Psoas muscle (tissue), 7 donors: ENCODE measurements at regions not wholly inside any gene's neighbourhood (a gene's known extent, or its start where the extent isn't known, plus 50 kb on each side); places are given as distances from the start of the nearest gene placed in this dataset.

Experiments used
- ATAC-seq, 4 donors: fragments of 200-7000 bp; cut with Tn5 transposase; one replicate each; pipeline ENCODE4 v1.9.1; 2020; ENCODE audit warnings: moderate library complexity in 3 of 4, mild to moderate bottlenecking in 2 of 4
- DNase-seq, 2 donors: peaks; one replicate each; pipeline ENCODE4 v3.0.0-alpha.2; 2020
- H3K27ac ChIP-seq: fragments of 200-600 bp; one replicate; pipeline ENCODE4 v1.8.0; 2022
- H3K27me3 ChIP-seq, 3 donors: fragments of 200-600 bp in 1 of 3; one replicate each; pipeline versions ENCODE4 v1.6.1 to v1.8.0; 2013 to 2022; ENCODE audit warnings: low read length in 2 of 3, mild to moderate bottlenecking in 2 of 3, moderate library complexity in 1 of 3; ENCODE audit not compliant: insufficient read depth in 3 of 3
- H3K36me3 ChIP-seq, 2 donors: fragments of 200-600 bp in 1 of 2; one replicate each; pipeline versions ENCODE4 v1.6.1 to v1.8.0; 2013 to 2022; ENCODE audit warnings: low read depth in 1 of 2, mild to moderate bottlenecking in 1 of 2, moderate library complexity in 1 of 2; ENCODE audit not compliant: insufficient read depth in 1 of 2
- H3K4me1 ChIP-seq: fragments of 200-600 bp; one replicate; pipeline ENCODE4 v1.8.0; 2022
- H3K4me3 ChIP-seq: fragments of 200-600 bp; one replicate; pipeline ENCODE4 v1.8.0; 2022; ENCODE audit warnings: mild to moderate bottlenecking
- H3K9me3 ChIP-seq: fragments of 200-600 bp; one replicate; pipeline ENCODE4 v1.8.0; 2022
- WGBS, 3 donors: extraction: QIAGEN DNeasy Blood & Tissue Kit; methylation state at CpG; one replicate each; pipeline versions ENCODE4 v1.1.6 to v1.1.7; 2013; 5-methylcytosine and 5-hydroxymethylcytosine counted together
- intact Hi-C, 2 donors: fragments of 100-400 bp; cut with DNase I; formaldehyde crosslinking; loops; one replicate each; pipeline versions ENCODE4 v1.11.0 to v1.14.2; 2022
- TF ChIP-seq, protein P1 (sequence below): fragments of 200-600 bp; IDR thresholded peaks from one replicate; pipeline ENCODE4 v1.8.0; 2022; ENCODE audit warnings: antibody characterized with exemption
- donor health status: healthy with polysubstance abuse.
- donor health status: DM: no; HTN: no; CAD: no; lungs with moderate emphysema.
- donor health status: Bipolar disorder and iron deficiency.
- donor health status: healthy.
- donor health status: DM: yes; HTN: yes; CAD: no.
- donor health status: DM: no; HTN: no; CAD: no.
- donor health status: DM: yes; HTN: yes; CAD: no.

GRCh38 chr7:41847606-41848005, 144.7 kb upstream of the INHBA start:
- H3K4me3 ChIP-seq, result no peak overlapping the region
- intact Hi-C loops, result no loop called here
- H3K36me3 ChIP-seq, result no peaks in the 10 kb centered on the region
- DNase-seq (no peak), ATAC-seq (no peak)
- no peaks in the 10 kb centered on the region for H3K9me3 ChIP-seq
- TF ChIP-seq, protein P1, sequence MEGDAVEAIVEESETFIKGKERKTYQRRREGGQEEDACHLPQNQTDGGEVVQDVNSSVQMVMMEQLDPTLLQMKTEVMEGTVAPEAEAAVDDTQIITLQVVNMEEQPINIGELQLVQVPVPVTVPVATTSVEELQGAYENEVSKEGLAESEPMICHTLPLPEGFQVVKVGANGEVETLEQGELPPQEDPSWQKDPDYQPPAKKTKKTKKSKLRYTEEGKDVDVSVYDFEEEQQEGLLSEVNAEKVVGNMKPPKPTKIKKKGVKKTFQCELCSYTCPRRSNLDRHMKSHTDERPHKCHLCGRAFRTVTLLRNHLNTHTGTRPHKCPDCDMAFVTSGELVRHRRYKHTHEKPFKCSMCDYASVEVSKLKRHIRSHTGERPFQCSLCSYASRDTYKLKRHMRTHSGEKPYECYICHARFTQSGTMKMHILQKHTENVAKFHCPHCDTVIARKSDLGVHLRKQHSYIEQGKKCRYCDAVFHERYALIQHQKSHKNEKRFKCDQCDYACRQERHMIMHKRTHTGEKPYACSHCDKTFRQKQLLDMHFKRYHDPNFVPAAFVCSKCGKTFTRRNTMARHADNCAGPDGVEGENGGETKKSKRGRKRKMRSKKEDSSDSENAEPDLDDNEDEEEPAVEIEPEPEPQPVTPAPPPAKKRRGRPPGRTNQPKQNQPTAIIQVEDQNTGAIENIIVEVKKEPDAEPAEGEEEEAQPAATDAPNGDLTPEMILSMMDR, result no peak
- H3K4me1 ChIP-seq, result no peaks in the 10 kb centered on the region
- no peaks in the 10 kb centered on the region for H3K27me3 ChIP-seq
- 88 to 95% (median 90%) methylated on average over 4 of the region's 4 CpGs for WGBS, 3 donors
- no peak overlapping the region for H3K27ac ChIP-seq

GRCh38 chr7:41847151-41847550, 144.3 kb upstream of the INHBA start:
- intact Hi-C loops, result no loop called here
- Histone ChIP-seq H3K4me3 (no peak overlapping the region), H3K9me3 (no peaks in the 10 kb centered on the region), H3K36me3 (no peaks in the 10 kb centered on the region), H3K27me3 (no peaks in the 10 kb centered on the region), H3K4me1 (no peaks in the 10 kb centered on the region), H3K27ac (no peak overlapping the region)
- DNase-seq (no peak), ATAC-seq (no peak)
- TF ChIP-seq, protein P1, result no peak
- 58 to 73% (median 73%) methylated on average over 1 of the region's 1 CpG for WGBS, 3 donors

DNA sequence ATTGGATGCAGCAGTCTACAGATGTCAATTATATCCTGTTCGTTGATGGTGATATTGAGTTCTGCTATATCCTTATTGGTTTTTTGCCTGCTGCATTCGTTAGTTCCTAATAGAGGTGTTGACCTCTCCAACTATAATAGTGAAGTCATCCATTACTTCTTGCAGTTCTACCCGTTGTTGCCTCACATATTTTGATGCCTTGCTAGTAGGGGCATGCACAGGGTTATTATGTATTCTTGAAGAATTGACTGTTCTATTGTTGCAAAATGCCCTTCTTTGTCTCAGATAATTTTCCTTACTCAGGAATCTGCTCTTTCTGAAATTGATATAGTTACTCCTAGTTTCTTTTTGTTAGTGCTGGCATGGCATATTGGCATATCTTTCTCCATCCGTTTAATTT, 140.1 kb upstream of the INHBA start:
- ATAC-seq (no peak), DNase-seq (no peak)
- Histone ChIP-seq H3K36me3 (no peaks in the 10 kb centered on the region), H3K27ac (no peak overlapping the region), H3K4me1 (no peaks in the 10 kb centered on the region), H3K27me3 (no peaks in the 10 kb centered on the region), H3K9me3 (no peaks in the 10 kb centered on the region), H3K4me3 (no peak overlapping the region)
- intact Hi-C loops, result no loop called here
- TF ChIP-seq, protein P1, result no peak
- WGBS, 3 donors, result 81 to 90% (median 87%) methylated on average over 4 of the region's 4 CpGs

DNA sequence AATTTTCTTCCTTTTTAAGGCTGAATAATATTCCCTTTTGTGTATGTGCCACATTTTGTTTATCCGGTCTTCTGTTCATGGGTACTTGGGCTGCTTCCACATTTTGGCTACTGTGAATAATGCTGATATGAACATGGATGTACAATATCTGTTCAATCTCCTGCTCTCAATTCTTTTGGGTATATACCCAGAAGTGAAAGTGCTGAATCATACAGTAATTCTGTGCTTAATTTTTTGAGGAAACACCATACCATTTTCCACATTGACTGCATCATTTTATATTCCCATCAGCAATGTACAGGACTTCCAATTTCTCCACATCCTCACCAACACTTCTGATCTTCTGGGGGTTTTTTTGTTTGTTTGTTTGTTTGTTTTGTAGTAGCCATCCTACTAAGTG, 135.0 kb upstream of the INHBA start:
- no peak for ATAC-seq
- intact Hi-C loops, result no loop called here
- DNase-seq, result no peak
- no peak overlapping the region for H3K4me3 ChIP-seq
- WGBS, 3 donors, result 90 to 94% (median 93%) methylated on average over 1 of the region's 1 CpG
- no peak overlapping the region for H3K27ac ChIP-seq
- TF ChIP-seq, protein P1, result no peak
- H3K27me3 ChIP-seq, result no peaks in the 10 kb centered on the region
- H3K36me3 ChIP-seq, result no peaks in the 10 kb centered on the region
- no peaks in the 10 kb centered on the region for H3K4me1 ChIP-seq
- no peaks in the 10 kb centered on the region for H3K9me3 ChIP-seq

GRCh38 chr7:41835976-41836530, 133.2 kb upstream of the INHBA start:
- WGBS, 3 donors, result 74 to 79% (median 78%) methylated on average over 4 of the region's 4 CpGs
- no peak for ATAC-seq
- no peaks in the 10 kb centered on the region for H3K4me1 ChIP-seq
- H3K27ac ChIP-seq, result no peak overlapping the region
- intact Hi-C loops, result no loop called here
- no peaks in the 10 kb centered on the region for H3K27me3 ChIP-seq
- no peaks in the 10 kb centered on the region for H3K9me3 ChIP-seq
- H3K4me3 ChIP-seq, result no peak overlapping the region
- TF ChIP-seq, protein P1, result no peak
- no peaks in the 10 kb centered on the region for H3K36me3 ChIP-seq
- no peak for DNase-seq
